ENCODE measurements at regions not wholly inside any gene's neighbourhood (a gene's known extent, or its start where the extent isn't known, plus 50 kb on each side); places are given as distances from the start of the nearest gene placed in this dataset.

GRCh38 chr7:92939666-92940360 lies 103.4 kb upstream of the CDK6 start:
- TF ChIP-seq CTCF (IDR thresholded peaks at IDR 0.05), result no peak
- intact Hi-C loops (cut with DNase I, micrococcal nuclease), result no loop called here
- no peaks in the 10 kb centered on the region for H3K36me3 ChIP-seq (ENCODE audit: low read depth)

GRCh38 chr7:92934096-92934495 lies 97.7 kb upstream of the CDK6 start:
- ATAC-seq (no peak), DNase-seq (no peak)
- TF ChIP-seq CTCF (IDR thresholded peaks at IDR 0.05), result no peak
- H3K4me1 ChIP-seq (ENCODE audit: low read depth), result no peaks in the 10 kb centered on the region
- intact Hi-C loops (cut with DNase I, micrococcal nuclease), result no loop called here
- no peaks in the 10 kb centered on the region for H3K9me3 ChIP-seq
- no peaks in the 10 kb centered on the region for H3K36me3 ChIP-seq (ENCODE audit: low read depth)
- no peak overlapping the region for H3K4me3 ChIP-seq

More at GRCh38 chr7:92939666-92940360, 103.4 kb upstream of the CDK6 start:
- Histone ChIP-seq H3K4me3 (no peak overlapping the region), H3K4me1 (ENCODE audit: low read depth) (peaks cover 6% of the 10 kb centered on the region), H3K9me3 (peaks cover 6% of the 10 kb centered on the region)
- no peak for ATAC-seq
- DNase-seq, result no peak

GRCh38 chr7:92932450-92932849 lies 96.1 kb upstream of the CDK6 start:
- intact Hi-C loops (cut with DNase I, micrococcal nuclease), result no loop called here
- Histone ChIP-seq H3K4me3 (no peak overlapping the region), H3K9me3 (no peaks in the 10 kb centered on the region), H3K36me3 (ENCODE audit: low read depth) (no peaks in the 10 kb centered on the region), H3K4me1 (ENCODE audit: low read depth) (no peaks in the 10 kb centered on the region)
- DNase-seq (no peak), ATAC-seq (no peak)
- no peak for TF ChIP-seq CTCF (IDR thresholded peaks at IDR 0.05)

- DNase-seq (no peak), ATAC-seq (no peak)
- intact Hi-C loops (cut with DNase I, micrococcal nuclease), result no loop called here
- Histone ChIP-seq H3K9me3 (no peaks in the 10 kb centered on the region), H3K36me3 (ENCODE audit: low read depth) (no peaks in the 10 kb centered on the region), H3K4me3 (no peak overlapping the region), H3K4me1 (ENCODE audit: low read depth) (no peaks in the 10 kb centered on the region)
- TF ChIP-seq CTCF (IDR thresholded peaks at IDR 0.05), result no peak
Measured at GRCh38 chr7:92930404-92930803, 94.0 kb upstream of the CDK6 start.

- intact Hi-C loops (cut with DNase I, micrococcal nuclease), result no loop called here
- no peak for TF ChIP-seq CTCF (IDR thresholded peaks at IDR 0.05)
- DNase-seq (no peak), ATAC-seq (no peak)
- no peaks in the 10 kb centered on the region for H3K4me1 ChIP-seq (ENCODE audit: low read depth)
- no peak overlapping the region for H3K4me3 ChIP-seq
- no peaks in the 10 kb centered on the region for H3K9me3 ChIP-seq
- H3K36me3 ChIP-seq (ENCODE audit: low read depth), result no peaks in the 10 kb centered on the region
Measured at GRCh38 chr7:92926697-92927044, 90.3 kb upstream of the CDK6 start.

All from mucosa of descending colon (tissue), 3 donors.